SK-MEL-5 (cell line): ENCODE measurements at regions not wholly inside any gene's neighbourhood (a gene's known extent, or its start where the extent isn't known, plus 50 kb on each side); places are given as distances from the start of the nearest gene placed in this dataset.

Source experiments
- DNase-seq: peaks from one replicate; pipeline ENCODE4 v3.0.0-alpha.2; 2016; ENCODE audit warnings: low read depth, low spot score
- in situ Hi-C: cut with HindIII; loops from 2 replicates; pipeline ENCODE4 v1.10.0; 2016; ENCODE audit warnings: low sequenced_read_pairs, high pct_unique_total_duplicates, low pct_unique_long_range_greater_than_20kb

DNA sequence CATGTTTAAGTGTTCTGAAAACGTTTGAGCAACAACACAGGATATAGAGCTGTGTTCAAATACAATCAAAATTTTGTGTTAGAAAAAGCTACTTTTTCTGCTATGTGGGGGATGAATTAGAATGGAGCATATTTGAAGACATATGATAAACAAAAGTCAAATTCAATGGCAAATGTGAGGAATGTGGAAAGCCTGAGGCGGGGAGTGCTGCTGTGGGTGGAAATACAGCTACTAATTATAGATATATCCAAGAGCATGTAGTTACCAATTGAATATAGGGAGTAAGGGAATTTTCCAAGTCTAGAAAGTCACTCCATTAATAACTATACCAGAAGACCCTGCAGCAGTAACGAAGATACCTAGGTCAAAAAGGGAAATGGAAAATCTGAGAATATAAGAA is 2370.4 kb upstream of the TENM3 start:
- in situ Hi-C loops = no loop called here

DNA sequence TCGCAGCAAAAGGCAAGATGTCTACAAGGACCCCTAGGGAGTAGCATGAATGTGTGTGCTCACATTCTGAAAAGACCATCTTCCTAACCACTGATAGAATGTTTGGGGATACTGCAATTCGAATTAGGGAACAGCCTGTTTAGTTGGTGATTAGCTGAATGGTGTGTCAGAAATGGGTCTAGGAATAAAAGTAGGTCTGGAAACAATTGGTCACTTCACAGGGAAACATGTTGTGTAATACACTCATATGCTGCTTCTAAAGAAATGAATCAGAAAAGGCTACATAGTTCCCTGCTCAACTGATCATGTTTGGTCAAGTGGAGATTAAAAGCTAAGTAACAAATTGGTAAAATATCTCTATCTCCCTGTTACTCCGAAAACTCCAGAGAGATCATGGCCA is 2362.4 kb upstream of the TENM3 start:
- no peak for DNase-seq
- in situ Hi-C loops = no loop called here

More for the DNA sequence above, 2370.4 kb upstream of the TENM3 start:
- no peak for DNase-seq

DNA sequence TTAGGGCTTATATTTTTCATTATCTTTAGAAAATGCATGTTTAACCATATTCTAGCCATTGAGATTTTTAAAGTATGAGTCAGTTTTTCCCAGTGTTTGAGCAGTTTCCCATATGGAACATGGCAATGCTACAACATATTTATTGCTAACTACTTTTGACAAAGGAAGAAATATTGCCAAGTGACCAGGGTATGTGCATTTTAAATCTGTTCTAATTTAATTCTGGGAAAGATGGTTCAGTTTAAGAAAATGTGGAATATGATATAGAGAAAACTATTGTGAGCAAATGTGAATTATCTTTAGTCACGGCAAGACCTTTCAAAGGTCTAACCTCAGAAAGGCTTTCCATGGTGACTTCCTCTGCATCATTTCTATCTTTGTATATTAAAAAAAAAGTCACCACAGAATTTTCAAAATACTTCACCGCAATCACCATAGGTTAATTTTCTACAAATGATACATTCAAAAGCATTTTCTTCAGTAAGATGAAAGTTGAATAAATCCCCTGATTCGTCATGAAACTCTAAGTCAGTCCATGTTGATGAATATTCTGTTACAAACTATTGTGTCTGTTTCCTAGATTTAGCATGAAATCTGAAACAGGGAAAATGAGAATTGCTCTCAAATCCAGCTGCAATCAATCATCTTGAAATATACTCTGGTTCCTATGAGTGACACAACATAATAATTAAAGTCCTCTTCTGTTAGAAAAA is 2349.0 kb upstream of the TENM3 start:
- DNase-seq = no peak
- in situ Hi-C loops = no loop called here

DNA sequence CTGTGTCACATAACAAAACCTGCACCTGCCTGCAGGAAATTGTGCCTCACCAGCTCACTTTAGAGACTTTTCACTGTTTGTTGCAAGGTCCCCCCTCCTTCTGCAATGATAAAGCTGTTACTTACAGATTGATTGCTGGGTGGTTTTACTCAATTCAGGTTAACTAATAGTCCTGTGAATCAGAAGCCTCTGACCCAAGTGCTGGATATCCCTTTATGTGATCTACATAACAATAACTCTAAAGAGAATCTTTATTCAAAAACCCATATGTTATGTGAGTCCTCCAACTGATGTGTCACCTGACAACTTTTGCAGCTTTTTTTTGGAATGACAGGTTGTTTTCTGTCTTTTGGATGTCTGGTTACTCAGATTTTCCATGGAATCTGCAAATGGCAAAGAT is 2323.6 kb upstream of the TENM3 start:
- DNase-seq = no peak
- in situ Hi-C loops = no loop called here

DNA sequence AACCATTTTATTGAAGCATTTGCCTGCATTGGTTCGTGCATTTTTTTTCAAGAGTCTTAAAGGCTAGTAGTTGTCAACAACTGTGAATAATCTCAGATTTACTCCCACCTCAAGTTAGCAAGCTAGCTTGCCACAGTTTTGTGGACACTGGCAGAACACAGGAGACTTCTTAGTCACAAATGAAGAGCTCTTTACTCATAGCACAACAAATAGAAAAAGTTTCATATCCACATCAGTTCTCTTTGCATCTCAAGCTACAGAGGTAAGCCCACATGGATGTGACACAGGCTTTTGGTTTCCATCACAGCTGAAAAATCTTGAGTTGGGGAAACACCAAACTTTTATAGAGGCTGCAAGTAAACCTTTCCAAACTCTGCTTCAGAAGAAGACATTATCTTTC is 2315.7 kb upstream of the TENM3 start:
- in situ Hi-C loops = no loop called here
- DNase-seq = no peak

DNA sequence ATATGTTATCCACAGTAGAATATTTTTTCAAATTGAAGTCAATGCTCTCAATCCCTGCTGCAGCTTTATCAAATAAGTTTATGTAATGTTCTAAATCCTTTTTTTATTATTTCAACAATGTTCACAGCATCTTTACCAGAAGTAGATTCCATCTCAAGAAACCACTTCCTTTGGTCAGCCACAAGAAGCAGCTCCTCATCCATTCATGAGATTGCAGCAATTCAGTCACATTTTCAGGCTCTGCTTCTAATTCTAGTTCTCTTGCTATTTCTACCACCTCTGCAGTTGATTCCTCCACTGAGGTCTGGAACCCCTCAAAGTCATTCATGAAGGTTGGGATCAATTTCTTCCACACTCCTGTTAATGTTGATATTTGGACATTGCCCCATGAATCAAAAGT is 2301.3 kb upstream of the TENM3 start:
- no peak for DNase-seq
- in situ Hi-C loops = no loop called here

DNA sequence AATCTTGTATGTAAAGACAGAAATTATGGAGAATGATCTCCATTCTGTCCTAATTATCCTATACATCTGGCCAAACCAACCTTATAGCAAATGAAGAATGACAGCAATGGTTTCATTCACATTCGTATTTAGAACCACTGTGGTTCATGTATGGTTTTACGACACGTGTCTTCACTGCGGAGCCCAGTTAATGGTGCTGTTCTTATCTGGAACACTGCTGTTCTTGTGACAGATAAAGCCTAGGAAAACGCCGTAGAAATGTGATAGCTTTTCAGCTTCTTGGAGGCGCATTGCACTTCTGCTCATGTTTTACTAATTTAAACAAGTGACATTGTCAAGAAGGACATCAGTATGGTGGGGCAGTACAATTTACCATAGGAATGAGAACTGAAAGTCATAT is 2266.4 kb upstream of the TENM3 start:
- in situ Hi-C loops = no loop called here
- no peak for DNase-seq

DNA sequence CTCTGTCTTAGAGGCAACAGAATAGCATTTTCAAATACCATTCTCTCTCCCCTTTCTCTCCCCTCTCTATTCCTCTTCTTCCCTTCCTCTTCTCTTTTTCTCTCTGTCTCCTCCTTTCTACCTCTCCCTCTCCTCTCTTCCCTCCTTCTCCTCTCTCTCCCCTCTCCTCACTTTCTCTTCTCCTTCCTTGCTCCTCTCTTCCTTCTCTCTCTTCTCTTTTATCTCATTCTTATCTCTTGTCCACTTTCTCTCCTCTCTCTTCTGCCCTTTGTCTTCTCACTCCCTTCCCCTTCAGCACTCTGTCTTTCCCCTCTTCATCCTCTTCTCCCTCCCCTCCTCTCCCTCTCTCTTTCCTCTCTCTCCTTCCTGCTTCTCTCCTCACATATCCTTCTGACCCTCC is 2265.8 kb upstream of the TENM3 start:
- no peak for DNase-seq
- in situ Hi-C loops = no loop called here

DNA sequence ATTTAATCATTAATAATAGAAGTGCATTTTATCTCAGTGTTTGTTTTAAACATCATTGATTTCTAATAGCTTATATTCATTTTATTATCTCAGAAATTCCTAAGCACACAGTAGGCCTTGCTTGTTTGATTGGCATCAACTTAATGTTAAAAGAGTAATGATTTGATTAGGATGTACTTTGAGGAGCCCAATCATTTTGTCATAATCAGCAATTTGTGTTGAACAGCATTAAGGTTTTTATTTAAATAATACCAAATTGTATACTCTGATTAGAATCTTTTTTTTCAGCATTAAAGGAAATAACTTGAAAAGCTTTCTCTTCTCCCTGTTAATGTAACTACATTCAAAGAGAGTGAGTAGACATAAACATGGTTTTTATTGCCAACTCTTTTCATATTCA is 2262.0 kb upstream of the TENM3 start:
- in situ Hi-C loops = no loop called here
- no peak for DNase-seq

DNA sequence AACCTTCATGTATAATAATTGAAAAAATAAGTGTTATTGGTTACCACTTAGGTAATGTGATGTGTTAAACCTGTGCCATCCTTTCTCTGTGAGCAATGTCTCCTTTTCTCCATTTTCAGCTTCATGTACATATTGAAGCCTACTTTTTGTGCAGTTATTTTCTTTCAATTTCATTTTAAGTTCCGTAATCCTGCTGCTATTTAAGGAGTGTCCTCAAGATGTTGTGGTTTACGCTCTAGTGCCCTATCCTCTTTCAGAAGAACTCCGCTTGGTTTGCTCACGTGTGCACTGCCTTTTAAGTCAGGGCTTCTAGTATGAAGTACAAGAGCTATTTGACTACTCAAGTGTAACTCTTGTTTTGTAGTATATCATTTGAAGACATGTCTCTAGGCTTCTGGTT is 2253.2 kb upstream of the TENM3 start:
- in situ Hi-C loops = no loop called here
- no peak for DNase-seq

DNA sequence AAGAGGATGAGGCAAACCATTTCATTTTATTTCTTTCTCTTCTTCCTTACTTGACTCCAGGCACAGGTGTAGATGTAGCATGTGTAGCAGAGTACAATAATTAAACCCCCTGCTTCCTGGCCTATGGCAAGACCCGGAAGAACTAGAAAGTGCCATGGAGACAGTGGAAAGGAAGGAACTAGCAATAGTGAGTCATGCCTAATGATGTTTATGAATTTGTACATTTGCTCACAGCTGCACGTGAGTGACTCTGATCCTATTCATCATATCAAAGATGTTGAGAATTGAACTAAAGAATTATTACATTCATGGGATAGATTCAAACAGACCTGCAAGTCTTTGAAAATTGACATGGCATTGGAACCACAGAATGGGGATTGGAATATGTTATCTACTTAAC is 2233.9 kb upstream of the TENM3 start:
- in situ Hi-C loops = no loop called here

DNA sequence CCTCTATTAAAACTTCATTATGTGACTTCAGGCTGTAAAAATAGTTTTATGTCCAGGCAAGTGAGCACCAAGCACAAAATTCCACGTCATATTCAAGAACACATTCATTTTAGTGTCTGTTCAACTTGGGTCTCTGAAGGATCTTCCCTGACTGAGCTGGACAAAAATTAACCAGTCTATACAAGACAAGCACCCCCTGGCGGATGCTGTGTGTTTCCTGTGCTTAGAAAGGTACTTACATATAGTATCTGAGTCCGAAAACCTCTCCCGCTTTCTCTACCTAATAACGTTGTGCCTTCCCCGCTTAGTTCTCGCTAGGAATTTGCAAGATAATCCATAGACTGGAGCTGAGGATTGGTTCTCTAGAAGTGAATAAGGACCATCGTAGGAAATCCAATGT is 2214.5 kb upstream of the TENM3 start:
- DNase-seq = peak; percentile 83
- in situ Hi-C loops = no loop called here

More for the DNA sequence above, 2233.9 kb upstream of the TENM3 start:
- DNase-seq = no peak

DNA sequence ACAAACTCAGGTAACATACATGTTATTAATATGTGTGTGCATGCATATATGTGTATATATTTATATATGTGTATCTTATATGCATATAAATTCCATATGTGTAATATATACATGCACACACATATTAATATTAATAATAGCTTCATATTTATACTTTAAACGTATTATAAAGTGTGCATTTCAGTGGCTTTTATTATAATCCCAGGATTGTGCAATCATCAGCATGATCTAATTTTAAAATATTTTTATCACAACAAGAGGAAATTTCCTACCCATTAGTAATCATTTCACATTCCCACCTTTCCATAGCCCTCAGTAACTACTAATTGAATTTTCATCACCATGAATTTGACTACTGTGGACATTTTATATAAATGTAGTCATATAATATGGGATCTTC is 2211.9 kb upstream of the TENM3 start:
- in situ Hi-C loops = no loop called here
- DNase-seq = no peak

DNA sequence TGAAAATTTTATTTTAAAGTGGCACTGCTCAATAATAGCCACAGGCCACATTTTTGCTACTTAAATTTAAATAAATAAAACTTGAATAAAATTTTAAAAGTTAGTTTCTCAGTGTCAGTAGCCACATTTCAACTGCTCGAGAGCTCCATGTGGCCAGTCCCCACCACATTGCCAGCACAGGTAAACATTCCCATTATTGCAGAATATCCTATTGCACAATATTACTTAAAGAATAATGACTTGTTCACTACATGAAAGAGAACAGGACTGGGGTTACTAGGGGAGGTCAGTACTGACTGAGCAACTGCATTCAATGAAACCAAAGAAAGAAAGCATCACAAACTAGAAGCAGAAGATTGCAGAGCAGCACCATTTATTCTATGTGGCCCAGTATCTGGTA is 2201.6 kb upstream of the TENM3 start:
- no peak for DNase-seq
- in situ Hi-C loops = no loop called here

DNA sequence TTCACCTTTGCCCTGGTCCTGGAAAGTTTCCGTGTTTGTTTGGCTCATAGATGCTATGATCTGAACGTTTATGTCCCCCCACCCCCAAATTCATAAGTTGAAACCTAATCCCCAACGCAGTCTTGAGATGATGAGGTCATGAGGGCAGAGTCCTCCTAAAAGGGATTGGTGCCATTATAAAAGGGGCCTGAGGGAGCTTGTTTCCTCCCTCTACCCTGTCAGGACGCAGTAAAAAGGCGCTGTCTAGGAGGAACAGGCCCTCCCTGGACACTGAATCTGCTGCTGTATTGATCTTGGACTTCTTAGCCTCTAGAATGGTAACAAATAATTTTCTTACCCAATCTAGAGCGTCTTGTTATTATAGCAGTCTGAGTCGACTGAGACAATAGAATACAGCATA is 2190.6 kb upstream of the TENM3 start:
- in situ Hi-C loops = no loop called here
- no peak for DNase-seq

DNA sequence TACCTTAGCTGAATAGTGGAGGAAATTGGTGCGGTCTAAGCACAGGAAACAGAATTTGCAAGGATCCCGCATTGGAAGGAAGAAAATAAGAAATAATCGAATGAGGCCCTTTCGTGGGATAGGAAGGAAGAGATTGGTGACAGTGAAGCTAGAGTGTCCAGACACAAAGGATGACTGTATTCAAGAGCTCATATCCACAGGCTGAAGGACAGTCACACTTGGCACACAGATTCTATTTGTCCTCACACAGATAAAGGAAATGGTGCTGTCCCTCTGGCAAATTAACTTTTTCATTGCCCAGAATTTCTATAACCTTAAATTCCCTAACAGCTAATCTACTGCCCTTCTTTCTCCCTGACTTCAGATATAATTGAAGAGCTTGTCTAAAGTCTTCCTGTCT is 2188.9 kb upstream of the TENM3 start:
- no peak for DNase-seq
- in situ Hi-C loops = no loop called here

DNA sequence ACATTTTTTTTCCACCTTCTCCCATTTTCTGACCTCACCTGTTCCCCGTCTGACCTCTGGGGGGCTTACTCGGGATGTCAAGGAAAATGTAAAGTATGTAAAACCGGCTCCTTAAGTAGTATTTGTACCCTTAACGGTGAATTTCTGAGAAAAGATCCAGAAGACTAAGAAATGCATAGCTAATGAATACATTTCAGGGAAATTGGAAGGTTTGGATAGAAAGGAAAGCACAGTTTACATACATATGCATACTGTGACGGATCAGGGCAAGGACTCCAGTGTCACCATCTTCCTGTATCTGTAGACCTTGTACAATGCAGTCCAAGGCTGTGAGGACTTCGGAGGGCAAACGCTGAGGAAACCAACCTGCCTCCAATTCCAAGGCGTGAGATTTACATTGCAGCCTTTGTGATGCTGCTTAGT is 2185.9 kb upstream of the TENM3 start:
- in situ Hi-C loops = no loop called here
- peak; percentile 10 for DNase-seq

DNA sequence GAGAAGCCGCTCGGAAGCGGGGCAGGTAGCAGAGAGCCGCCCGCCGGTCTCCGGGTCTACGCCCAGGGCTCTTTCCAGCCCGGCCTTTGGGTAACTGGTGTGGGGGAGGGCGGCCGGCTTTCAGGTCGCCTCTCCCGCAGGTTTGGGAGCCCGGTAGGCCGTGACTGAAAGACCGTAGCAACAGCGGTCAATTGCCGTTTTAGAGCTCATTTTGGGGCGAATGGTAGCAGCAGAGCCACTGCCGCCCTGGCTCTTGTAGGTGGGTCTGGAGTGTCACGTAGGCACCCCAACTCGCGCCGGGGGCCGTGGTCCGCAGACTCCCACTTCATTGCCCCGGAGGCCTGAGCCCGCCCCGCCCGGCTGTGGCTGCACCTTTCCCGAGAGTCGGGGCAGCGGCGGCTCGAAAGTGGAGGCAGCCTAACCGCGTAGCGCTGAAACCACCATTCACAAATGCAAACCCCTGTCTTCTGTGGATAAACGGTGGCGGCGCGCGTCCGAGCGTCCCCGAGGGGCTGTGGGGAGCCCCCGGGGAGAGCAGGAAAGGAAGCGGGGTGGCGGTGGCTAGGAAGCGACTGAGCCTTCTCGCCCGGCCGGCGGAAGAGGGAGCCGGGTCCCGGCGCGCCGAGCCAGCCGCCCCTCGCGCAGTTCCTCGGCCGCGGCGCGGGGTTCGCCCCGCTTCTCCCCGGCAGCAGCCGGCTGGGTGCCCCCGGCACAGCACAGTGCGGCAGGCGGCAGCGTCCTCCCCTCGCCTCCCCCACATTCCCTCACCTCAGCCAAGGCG is 2185.1 kb upstream of the TENM3 start:
- DNase-seq = no peak
- in situ Hi-C loops = no loop called here

DNA sequence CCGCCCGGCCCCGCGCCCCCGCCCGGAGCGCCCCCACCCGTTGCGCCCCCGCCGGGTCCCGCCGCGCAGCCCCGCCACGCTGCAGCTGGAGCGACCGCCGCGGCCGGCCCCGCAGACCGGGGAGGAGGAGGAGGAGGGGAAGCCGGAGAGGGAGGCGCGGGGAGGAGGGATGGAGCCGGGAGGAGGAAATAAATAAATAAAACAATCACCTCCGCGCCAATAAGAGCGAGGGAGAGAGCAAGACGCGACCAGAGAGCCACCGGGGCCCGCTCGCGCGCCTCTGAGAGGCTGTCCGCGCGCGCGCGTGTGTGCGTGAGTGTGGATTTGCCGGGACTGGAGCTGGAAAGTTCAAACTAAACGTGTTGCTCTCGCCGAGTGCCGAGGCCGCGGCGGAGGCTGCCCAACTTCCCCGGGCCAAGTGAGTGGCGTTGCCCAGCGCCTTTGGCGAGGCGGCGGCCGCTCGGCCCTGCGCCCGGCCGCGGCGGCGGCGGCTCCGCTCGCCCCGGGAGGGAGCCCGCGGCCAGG is 2184.4 kb upstream of the TENM3 start:
- DNase-seq = peak; percentile 9
- in situ Hi-C loops = no loop called here
